ENCODE measurements at regions not wholly inside any gene's neighbourhood (a gene's known extent, or its start where the extent isn't known, plus 50 kb on each side); places are given as distances from the start of the nearest gene placed in this dataset.

- Histone ChIP-seq H3K4me3 (no peak overlapping the region), H3K27ac (no peak overlapping the region), H3K4me2 (no peak overlapping the region), H3K4me1 (no peaks in the 10 kb centered on the region), H3K9me3 (no peaks in the 10 kb centered on the region)
- TF ChIP-seq, protein P1, sequence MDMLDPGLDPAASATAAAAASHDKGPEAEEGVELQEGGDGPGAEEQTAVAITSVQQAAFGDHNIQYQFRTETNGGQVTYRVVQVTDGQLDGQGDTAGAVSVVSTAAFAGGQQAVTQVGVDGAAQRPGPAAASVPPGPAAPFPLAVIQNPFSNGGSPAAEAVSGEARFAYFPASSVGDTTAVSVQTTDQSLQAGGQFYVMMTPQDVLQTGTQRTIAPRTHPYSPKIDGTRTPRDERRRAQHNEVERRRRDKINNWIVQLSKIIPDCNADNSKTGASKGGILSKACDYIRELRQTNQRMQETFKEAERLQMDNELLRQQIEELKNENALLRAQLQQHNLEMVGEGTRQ (IDR thresholded peaks at IDR 0.05) = no peak
- TF ChIP-seq HEYL (CRISPR knock-in tag; IDR thresholded peaks at IDR 0.05) = no peak
- TF ChIP-seq, protein P2, sequence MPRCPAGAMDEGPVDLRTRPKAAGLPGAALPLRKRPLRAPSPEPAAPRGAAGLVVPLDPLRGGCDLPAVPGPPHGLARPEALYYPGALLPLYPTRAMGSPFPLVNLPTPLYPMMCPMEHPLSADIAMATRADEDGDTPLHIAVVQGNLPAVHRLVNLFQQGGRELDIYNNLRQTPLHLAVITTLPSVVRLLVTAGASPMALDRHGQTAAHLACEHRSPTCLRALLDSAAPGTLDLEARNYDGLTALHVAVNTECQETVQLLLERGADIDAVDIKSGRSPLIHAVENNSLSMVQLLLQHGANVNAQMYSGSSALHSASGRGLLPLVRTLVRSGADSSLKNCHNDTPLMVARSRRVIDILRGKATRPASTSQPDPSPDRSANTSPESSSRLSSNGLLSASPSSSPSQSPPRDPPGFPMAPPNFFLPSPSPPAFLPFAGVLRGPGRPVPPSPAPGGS (IDR thresholded peaks at IDR 0.05) = no peak
- no peak for TF ChIP-seq ZC3H11A (IDR thresholded peaks at IDR 0.05)
- TF ChIP-seq MYC (IDR thresholded peaks at IDR 0.05; ENCODE audit: borderline replicate concordance, low read length) = no peak
- no peak for TF ChIP-seq CBX8 (IDR thresholded peaks at IDR 0.05)
- TF ChIP-seq, protein P3, sequence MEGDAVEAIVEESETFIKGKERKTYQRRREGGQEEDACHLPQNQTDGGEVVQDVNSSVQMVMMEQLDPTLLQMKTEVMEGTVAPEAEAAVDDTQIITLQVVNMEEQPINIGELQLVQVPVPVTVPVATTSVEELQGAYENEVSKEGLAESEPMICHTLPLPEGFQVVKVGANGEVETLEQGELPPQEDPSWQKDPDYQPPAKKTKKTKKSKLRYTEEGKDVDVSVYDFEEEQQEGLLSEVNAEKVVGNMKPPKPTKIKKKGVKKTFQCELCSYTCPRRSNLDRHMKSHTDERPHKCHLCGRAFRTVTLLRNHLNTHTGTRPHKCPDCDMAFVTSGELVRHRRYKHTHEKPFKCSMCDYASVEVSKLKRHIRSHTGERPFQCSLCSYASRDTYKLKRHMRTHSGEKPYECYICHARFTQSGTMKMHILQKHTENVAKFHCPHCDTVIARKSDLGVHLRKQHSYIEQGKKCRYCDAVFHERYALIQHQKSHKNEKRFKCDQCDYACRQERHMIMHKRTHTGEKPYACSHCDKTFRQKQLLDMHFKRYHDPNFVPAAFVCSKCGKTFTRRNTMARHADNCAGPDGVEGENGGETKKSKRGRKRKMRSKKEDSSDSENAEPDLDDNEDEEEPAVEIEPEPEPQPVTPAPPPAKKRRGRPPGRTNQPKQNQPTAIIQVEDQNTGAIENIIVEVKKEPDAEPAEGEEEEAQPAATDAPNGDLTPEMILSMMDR (IDR thresholded peaks at IDR 0.05) = no peak
- no peak for TF ChIP-seq ATOH8 (CRISPR knock-in tag; IDR thresholded peaks at IDR 0.05; ENCODE audit: low read depth)
- TF ChIP-seq NFE2L2 (conservative IDR thresholded peaks at IDR 0.05; ENCODE audit: low read length) = no peak
- TF ChIP-seq, protein P4, sequence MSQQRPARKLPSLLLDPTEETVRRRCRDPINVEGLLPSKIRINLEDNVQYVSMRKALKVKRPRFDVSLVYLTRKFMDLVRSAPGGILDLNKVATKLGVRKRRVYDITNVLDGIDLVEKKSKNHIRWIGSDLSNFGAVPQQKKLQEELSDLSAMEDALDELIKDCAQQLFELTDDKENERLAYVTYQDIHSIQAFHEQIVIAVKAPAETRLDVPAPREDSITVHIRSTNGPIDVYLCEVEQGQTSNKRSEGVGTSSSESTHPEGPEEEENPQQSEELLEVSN (IDR thresholded peaks at IDR 0.05; ENCODE audit: borderline replicate concordance, low read depth) = no peak
- no peak for TF ChIP-seq HOXA7 (CRISPR knock-in tag; IDR thresholded peaks at IDR 0.05)
- POLR2A ChIA-PET = no interaction called here
- FAIRE-seq = no peak
- CTCF ChIA-PET = no interaction called here
- DNase-seq (ENCODE audit: low read depth in 1 of 2, low spot score in 1 of 2) = no peak
- ATAC-seq = no peak
- 74% methylated on average over 3 of the region's 3 CpGs for WGBS (ENCODE audit: missing lambda C conversion rate)
These were observed 200.9 kb upstream of the MID1 start for GRCh38 chrX:10821293-10821692.

- H3K4me2 ChIP-seq = no peak overlapping the region
- FAIRE-seq = no peak
- ATAC-seq = no peak
- no peaks in the 10 kb centered on the region for H3K4me1 ChIP-seq
- no peak for DNase-seq (ENCODE audit: low read depth in 1 of 2, low spot score in 1 of 2)
- no peaks in the 10 kb centered on the region for H3K9me3 ChIP-seq
- TF ChIP-seq CHD4 (IDR thresholded peaks at IDR 0.05; ENCODE audit: borderline replicate concordance) = no peak
- POLR2A ChIA-PET = no interaction called here
- WGBS (ENCODE audit: missing lambda C conversion rate) = 89% methylated on average over 5 of the region's 5 CpGs
- no peak overlapping the region for H3K4me3 ChIP-seq
- CTCF ChIA-PET = no interaction called here
- H3K27ac ChIP-seq = no peak overlapping the region
These were observed 207.7 kb upstream of the MID1 start for GRCh38 chrX:10828036-10828435.

DNA sequence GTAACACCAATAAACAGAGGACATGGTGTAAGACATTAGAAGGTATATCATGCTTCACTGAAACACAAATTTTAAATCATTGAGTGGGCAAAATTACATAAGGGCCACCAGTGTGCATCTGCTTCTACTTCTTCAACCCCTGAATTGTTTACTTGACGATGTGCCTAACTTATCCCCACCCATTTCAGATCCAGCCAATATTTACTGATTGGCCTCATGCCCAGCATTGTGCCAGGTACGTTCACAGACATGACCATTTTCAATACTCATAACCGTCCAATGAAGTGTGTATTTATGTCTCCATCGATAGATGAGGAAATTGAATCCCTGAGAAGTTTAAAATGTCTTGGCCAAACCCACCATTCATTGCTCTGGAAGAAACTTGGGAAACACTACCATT is 208.3 kb upstream of the MID1 start:
- ChIA-PET POLR2A (no interaction called here), CTCF (no interaction called here)
- no peak overlapping the region for H3K4me3 ChIP-seq
- TF ChIP-seq MYC (IDR thresholded peaks at IDR 0.05; ENCODE audit: borderline replicate concordance, low read length) (no peak), KDM1A (IDR thresholded peaks at IDR 0.05; ENCODE audit: low read depth) (no peak), NR3C1 (IDR thresholded peaks at IDR 0.05) (no peak), CBX8 (IDR thresholded peaks at IDR 0.05) (no peak), JUNB (IDR thresholded peaks at IDR 0.05) (no peak), ELK1 (IDR thresholded peaks at IDR 0.05; ENCODE audit: low read depth, low read length) (no peak), KDM5A (IDR thresholded peaks at IDR 0.05) (no peak), PHF8 (IDR thresholded peaks at IDR 0.05; ENCODE audit: borderline replicate concordance, low read depth) (no peak), POLR2A (IDR thresholded peaks at IDR 0.05; ENCODE audit: low read length) (no peak)
- TF ChIP-seq, protein P3 (IDR thresholded peaks at IDR 0.05) = no peak
- peak; percentile 49 for FAIRE-seq
- no peaks in the 10 kb centered on the region for H3K4me1 ChIP-seq
- H3K27ac ChIP-seq = no peak overlapping the region
- no peak for DNase-seq (ENCODE audit: low read depth in 1 of 2, low spot score in 1 of 2)
- no peaks in the 10 kb centered on the region for H3K9me3 ChIP-seq
- H3K4me2 ChIP-seq = no peak overlapping the region
- WGBS (ENCODE audit: missing lambda C conversion rate) = 43% methylated on average over 4 of the region's 4 CpGs
- ATAC-seq = no peak
